HEK293 (cell line): ENCODE measurements at regions not wholly inside any gene's neighbourhood (a gene's known extent, or its start where the extent isn't known, plus 50 kb on each side); places are given as distances from the start of the nearest gene placed in this dataset.

Source experiments
- CTCF ChIA-PET: fragments of 350-600 bp; formaldehyde crosslinking; extraction: SDS; loops from one replicate; lab custom pipeline; 2021; ENCODE audit warnings: antibody characterized with exemption; lab: Yijun Ruan, JAX
- POLR2A ChIA-PET: fragments of 300-600 bp; formaldehyde crosslinking; extraction: SDS; loops from one replicate; lab custom pipeline; 2020; ENCODE audit warnings: antibody characterized with exemption, inconsistent platforms; lab: Yijun Ruan, JAX
- H3K27ac ChIP-seq: fragments of 200-500 bp; sonication (Bioruptor generic); 2 replicates; pipeline ENCODE4 v1.5.1; 2014; ENCODE audit warnings: low read depth, low read length, control low read depth, inconsistent platforms; ENCODE audit errors: extremely low read depth
- H3K36me3 ChIP-seq, 2 experiments: fragments of 200-500 bp in 1 of 2; sonication (Bioruptor generic) in 1 of 2; 1 replicate in 1 of 2; 2 replicates in 1 of 2; pipeline ENCODE4 v1.5.1; 2014 to 2017; ENCODE audit warnings: inconsistent platforms in 2 of 2, low read length in 2 of 2; ENCODE audit not compliant: control insufficient read depth in 2 of 2, insufficient read depth in 1 of 2
- H3K4me1 ChIP-seq: fragments of 200-500 bp; sonication (Bioruptor generic); 2 replicates; pipeline ENCODE4 v1.5.1; 2014; ENCODE audit warnings: mild to moderate bottlenecking, low read length, inconsistent platforms; ENCODE audit not compliant: control insufficient read depth, insufficient read depth
- H3K4me3 ChIP-seq: 2 replicates; pipeline ENCODE4 v1.5.1; 2011; ENCODE audit warnings: low read depth, mild to moderate bottlenecking, control low read depth, low read length, moderate library complexity
- H3K9me3 ChIP-seq: fragments of 200-500 bp; sonication (Bioruptor generic); 2 replicates; pipeline ENCODE4 v1.5.1; 2014; ENCODE audit warnings: low read depth, low read length, inconsistent platforms; ENCODE audit not compliant: control insufficient read depth, insufficient read depth
- KLF9 ChIP-seq: fragments of 450-650 bp; formaldehyde crosslinking; IDR thresholded peaks from 2 replicates; pipeline ENCODE4 v1.5.1; 2016; ENCODE audit warnings: missing biosample characterization, missing genetic modification characterization, low read depth
- PATZ1 ChIP-seq: fragments of 450-650 bp; formaldehyde crosslinking; IDR thresholded peaks from 2 replicates; pipeline ENCODE4 v1.5.1; 2016; ENCODE audit warnings: missing biosample characterization, missing genetic modification characterization
- YY2 ChIP-seq: fragments of 450-650 bp; formaldehyde crosslinking; IDR thresholded peaks from 2 replicates; pipeline ENCODE4 v1.5.1; 2016; ENCODE audit warnings: missing biosample characterization, missing genetic modification characterization
- ZBTB21 ChIP-seq: fragments of 450-650 bp; formaldehyde crosslinking; IDR thresholded peaks from 2 replicates; pipeline ENCODE4 v1.5.1; 2017; ENCODE audit warnings: missing biosample characterization, missing genetic modification characterization
- ZBTB49 ChIP-seq: fragments of 450-650 bp; formaldehyde crosslinking; IDR thresholded peaks from 2 replicates; pipeline ENCODE4 v1.5.1; 2016; ENCODE audit warnings: missing biosample characterization, missing genetic modification characterization, low read depth
- ZNF133 ChIP-seq: fragments of 450-650 bp; formaldehyde crosslinking; IDR thresholded peaks from 2 replicates; pipeline ENCODE4 v1.5.1; 2016; ENCODE audit warnings: missing biosample characterization, missing genetic modification characterization
- ZNF146 ChIP-seq: fragments of 450-650 bp; formaldehyde crosslinking; IDR thresholded peaks from 2 replicates; pipeline ENCODE4 v1.5.1; 2016; ENCODE audit warnings: missing biosample characterization, missing genetic modification characterization
- ZNF266 ChIP-seq: fragments of 450-650 bp; formaldehyde crosslinking; IDR thresholded peaks from 2 replicates; pipeline ENCODE4 v1.5.1; 2016; ENCODE audit warnings: missing biosample characterization, missing genetic modification characterization, low read depth
- ZNF37A ChIP-seq: fragments of 450-650 bp; IDR thresholded peaks from 2 replicates; pipeline ENCODE4 v1.5.1; 2018; ENCODE audit warnings: missing biosample characterization, missing genetic modification characterization
- ZNF580 ChIP-seq: fragments of 450-650 bp; formaldehyde crosslinking; IDR thresholded peaks from 2 replicates; pipeline ENCODE4 v1.5.1; 2016; ENCODE audit warnings: missing biosample characterization, missing genetic modification characterization
- ZNF600 ChIP-seq: fragments of 450-650 bp; formaldehyde crosslinking; IDR thresholded peaks from 2 replicates; pipeline ENCODE4 v1.5.1; 2016; ENCODE audit warnings: missing biosample characterization, missing genetic modification characterization
- ZNF621 ChIP-seq: fragments of 450-650 bp; formaldehyde crosslinking; IDR thresholded peaks from 2 replicates; pipeline ENCODE4 v1.5.1; 2017; ENCODE audit warnings: missing biosample characterization, missing genetic modification characterization
- ZNF701 ChIP-seq: fragments of 450-650 bp; formaldehyde crosslinking; IDR thresholded peaks from 2 replicates; pipeline ENCODE4 v1.5.1; 2016; ENCODE audit warnings: missing biosample characterization, missing genetic modification characterization
- ZNF785 ChIP-seq: fragments of 450-650 bp; formaldehyde crosslinking; IDR thresholded peaks from 2 replicates; pipeline ENCODE4 v1.5.1; 2016; ENCODE audit warnings: missing biosample characterization, missing genetic modification characterization
- ZNF792 ChIP-seq: fragments of 450-650 bp; formaldehyde crosslinking; IDR thresholded peaks from 2 replicates; pipeline ENCODE4 v1.5.1; 2016; ENCODE audit warnings: missing biosample characterization, missing genetic modification characterization
- TF ChIP-seq, protein P1 (sequence below): fragments of 450-650 bp; formaldehyde crosslinking; IDR thresholded peaks from 2 replicates; pipeline ENCODE4 v1.5.0; 2017; ENCODE audit warnings: missing biosample characterization, missing genetic modification characterization, borderline replicate concordance
- TF ChIP-seq, protein P2 (sequence below): fragments of 450-650 bp; formaldehyde crosslinking; IDR thresholded peaks from 2 replicates; pipeline ENCODE4 v1.5.1; 2017; ENCODE audit warnings: missing biosample characterization, missing genetic modification characterization
- TF ChIP-seq, protein P3 (sequence below): fragments of 450-650 bp; formaldehyde crosslinking; IDR thresholded peaks from 2 replicates; pipeline ENCODE4 v1.5.1; 2017; ENCODE audit warnings: missing biosample characterization, missing genetic modification characterization

GRCh38 chr15:62986948-62987347 lies 55.6 kb upstream of the TPM1 start:
- Histone ChIP-seq H3K27ac (no peak overlapping the region), H3K4me1 (no peaks in the 10 kb centered on the region), H3K36me3 (no peaks in the 10 kb centered on the region), H3K4me3 (no peak overlapping the region), H3K9me3 (no peaks in the 10 kb centered on the region)
- POLR2A ChIA-PET, result no interaction called here
- CTCF ChIA-PET, result interaction anchor here (0.6 kb wide), 1 partner anchor 13 kb away, joined by 3 read pairs; no protein-coding TSS in a partner anchor
- TF ChIP-seq ZNF792 (no peak), ZBTB49 (tag by site-specific recombination) (no peak), ZNF580 (tag by site-specific recombination) (no peak), ZNF701 (no peak), ZNF266 (tag by site-specific recombination) (no peak), ZNF621 (tag by site-specific recombination) (no peak), KLF9 (no peak), ZNF146 (tag by site-specific recombination) (no peak)
- TF ChIP-seq, protein P1, sequence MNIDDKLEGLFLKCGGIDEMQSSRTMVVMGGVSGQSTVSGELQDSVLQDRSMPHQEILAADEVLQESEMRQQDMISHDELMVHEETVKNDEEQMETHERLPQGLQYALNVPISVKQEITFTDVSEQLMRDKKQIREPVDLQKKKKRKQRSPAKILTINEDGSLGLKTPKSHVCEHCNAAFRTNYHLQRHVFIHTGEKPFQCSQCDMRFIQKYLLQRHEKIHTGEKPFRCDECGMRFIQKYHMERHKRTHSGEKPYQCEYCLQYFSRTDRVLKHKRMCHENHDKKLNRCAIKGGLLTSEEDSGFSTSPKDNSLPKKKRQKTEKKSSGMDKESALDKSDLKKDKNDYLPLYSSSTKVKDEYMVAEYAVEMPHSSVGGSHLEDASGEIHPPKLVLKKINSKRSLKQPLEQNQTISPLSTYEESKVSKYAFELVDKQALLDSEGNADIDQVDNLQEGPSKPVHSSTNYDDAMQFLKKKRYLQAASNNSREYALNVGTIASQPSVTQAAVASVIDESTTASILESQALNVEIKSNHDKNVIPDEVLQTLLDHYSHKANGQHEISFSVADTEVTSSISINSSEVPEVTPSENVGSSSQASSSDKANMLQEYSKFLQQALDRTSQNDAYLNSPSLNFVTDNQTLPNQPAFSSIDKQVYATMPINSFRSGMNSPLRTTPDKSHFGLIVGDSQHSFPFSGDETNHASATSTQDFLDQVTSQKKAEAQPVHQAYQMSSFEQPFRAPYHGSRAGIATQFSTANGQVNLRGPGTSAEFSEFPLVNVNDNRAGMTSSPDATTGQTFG (tag by site-specific recombination), result no peak
- TF ChIP-seq, protein P2, sequence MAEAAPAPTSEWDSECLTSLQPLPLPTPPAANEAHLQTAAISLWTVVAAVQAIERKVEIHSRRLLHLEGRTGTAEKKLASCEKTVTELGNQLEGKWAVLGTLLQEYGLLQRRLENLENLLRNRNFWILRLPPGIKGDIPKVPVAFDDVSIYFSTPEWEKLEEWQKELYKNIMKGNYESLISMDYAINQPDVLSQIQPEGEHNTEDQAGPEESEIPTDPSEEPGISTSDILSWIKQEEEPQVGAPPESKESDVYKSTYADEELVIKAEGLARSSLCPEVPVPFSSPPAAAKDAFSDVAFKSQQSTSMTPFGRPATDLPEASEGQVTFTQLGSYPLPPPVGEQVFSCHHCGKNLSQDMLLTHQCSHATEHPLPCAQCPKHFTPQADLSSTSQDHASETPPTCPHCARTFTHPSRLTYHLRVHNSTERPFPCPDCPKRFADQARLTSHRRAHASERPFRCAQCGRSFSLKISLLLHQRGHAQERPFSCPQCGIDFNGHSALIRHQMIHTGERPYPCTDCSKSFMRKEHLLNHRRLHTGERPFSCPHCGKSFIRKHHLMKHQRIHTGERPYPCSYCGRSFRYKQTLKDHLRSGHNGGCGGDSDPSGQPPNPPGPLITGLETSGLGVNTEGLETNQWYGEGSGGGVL (tag by site-specific recombination), result no peak

DNA sequence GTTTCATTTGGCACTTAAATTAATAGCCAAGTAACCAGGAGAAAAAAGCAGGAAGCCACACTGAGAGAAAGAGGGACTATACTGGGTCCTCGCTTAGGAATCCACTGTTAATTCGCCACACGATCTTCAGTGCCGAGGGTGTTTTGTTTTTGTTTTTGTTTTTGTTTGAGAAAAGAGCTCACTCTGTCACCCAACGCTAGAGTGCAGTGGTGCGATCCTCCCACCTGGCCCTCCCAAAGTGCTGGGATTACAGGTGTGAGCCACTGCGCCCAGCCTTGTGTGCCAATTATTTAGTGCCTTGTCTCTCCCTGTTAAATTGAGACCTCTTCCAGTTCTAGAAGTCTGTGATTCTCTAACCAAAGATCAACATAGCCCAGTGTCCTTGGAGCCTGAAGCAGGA lies 53.8 kb upstream of the TPM1 start:
- Histone ChIP-seq H3K4me3 (no peak overlapping the region), H3K27ac (no peak overlapping the region), H3K4me1 (no peaks in the 10 kb centered on the region), H3K9me3 (no peaks in the 10 kb centered on the region), H3K36me3 (no peaks in the 10 kb centered on the region)
- CTCF ChIA-PET, result interaction anchor here (0.8 kb wide), 1 partner anchor 101 kb away, joined by 4 read pairs; no protein-coding TSS in a partner anchor
- POLR2A ChIA-PET, result no interaction called here
- no peak for TF ChIP-seq ZNF133 (tag by site-specific recombination)
- TF ChIP-seq, all 188 proteins: peak for 0

DNA sequence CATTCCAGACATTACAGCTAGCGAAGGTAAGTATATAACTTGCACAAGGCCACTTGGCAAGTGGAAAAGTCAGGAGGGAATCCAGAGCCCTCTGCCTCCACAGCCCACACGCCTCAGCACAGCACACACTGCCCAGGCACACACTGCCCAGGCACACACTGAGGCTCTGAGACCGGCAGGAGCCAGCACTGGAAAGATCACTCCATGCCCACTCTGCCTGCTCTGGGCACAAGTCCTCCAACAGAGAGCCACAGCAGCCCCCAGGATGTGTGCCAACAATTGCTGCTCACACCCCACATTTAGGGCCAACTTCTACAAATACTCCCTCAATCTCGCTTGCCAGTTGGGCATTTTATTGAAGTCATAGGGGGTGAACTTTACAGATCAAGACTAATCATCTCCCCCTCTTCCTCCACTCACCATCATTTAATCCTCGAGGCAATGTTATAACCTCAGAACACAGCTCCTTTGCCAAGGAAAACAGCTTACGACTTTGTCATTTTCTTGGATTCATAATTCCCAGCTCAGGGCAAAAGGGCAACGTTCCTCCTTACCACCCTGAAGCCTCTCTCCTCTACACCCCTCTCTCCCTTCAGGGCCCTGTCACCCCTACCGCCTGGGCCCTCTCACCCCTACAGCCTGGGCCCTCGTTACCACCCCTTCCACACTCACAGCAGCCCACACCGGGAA lies 53.0 kb upstream of the TPM1 start:
- TF ChIP-seq ZBTB21, result no peak
- no peak for TF ChIP-seq ZNF785 (tag by site-specific recombination)
- TF ChIP-seq PATZ1 (tag by site-specific recombination), result no peak
- TF ChIP-seq, protein P3, sequence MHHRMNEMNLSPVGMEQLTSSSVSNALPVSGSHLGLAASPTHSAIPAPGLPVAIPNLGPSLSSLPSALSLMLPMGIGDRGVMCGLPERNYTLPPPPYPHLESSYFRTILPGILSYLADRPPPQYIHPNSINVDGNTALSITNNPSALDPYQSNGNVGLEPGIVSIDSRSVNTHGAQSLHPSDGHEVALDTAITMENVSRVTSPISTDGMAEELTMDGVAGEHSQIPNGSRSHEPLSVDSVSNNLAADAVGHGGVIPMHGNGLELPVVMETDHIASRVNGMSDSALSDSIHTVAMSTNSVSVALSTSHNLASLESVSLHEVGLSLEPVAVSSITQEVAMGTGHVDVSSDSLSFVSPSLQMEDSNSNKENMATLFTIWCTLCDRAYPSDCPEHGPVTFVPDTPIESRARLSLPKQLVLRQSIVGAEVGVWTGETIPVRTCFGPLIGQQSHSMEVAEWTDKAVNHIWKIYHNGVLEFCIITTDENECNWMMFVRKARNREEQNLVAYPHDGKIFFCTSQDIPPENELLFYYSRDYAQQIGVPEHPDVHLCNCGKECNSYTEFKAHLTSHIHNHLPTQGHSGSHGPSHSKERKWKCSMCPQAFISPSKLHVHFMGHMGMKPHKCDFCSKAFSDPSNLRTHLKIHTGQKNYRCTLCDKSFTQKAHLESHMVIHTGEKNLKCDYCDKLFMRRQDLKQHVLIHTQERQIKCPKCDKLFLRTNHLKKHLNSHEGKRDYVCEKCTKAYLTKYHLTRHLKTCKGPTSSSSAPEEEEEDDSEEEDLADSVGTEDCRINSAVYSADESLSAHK (tag by site-specific recombination), result no peak
- TF ChIP-seq ZNF37A, result no peak
- no peak for TF ChIP-seq YY2 (tag by site-specific recombination)
- no peak for TF ChIP-seq ZNF600
- Histone ChIP-seq H3K9me3 (no peaks in the 10 kb centered on the region), H3K4me1 (no peaks in the 10 kb centered on the region), H3K36me3 (no peaks in the 10 kb centered on the region), H3K27ac (no peak overlapping the region), H3K4me3 (no peak overlapping the region)
- ChIA-PET CTCF (no interaction called here), POLR2A (no interaction called here)
